ENCODE measurements at regions not wholly inside any gene's neighbourhood (a gene's known extent, or its start where the extent isn't known, plus 50 kb on each side); places are given as distances from the start of the nearest gene placed in this dataset.

- no peak for DNase-seq
- Histone ChIP-seq H3K27ac (replicated peaks) (no peak overlapping the region), H3K36me3 (no peaks in the 10 kb centered on the region), H3K4me3 (no peak overlapping the region), H3K9me3 (replicated peaks) (no peaks in the 10 kb centered on the region), H3K27me3 (ENCODE audit: low read depth) (peaks cover 46% of the 10 kb centered on the region), H3K4me1 (no peaks in the 10 kb centered on the region)
- intact Hi-C loops (cut with micrococcal nuclease) = no loop called here
- TF ChIP-seq CTCF (IDR thresholded peaks at IDR 0.05; ENCODE audit: borderline replicate concordance) = no peak
Measured at GRCh38 chr12:13348464-13348863, 151.9 kb downstream of the EMP1 start.

- no peak for DNase-seq
- H3K4me1 ChIP-seq = no peaks in the 10 kb centered on the region
- no peaks in the 10 kb centered on the region for H3K9me3 ChIP-seq (replicated peaks)
- intact Hi-C loops (cut with micrococcal nuclease) = no loop called here
- H3K27me3 ChIP-seq (ENCODE audit: low read depth) = peaks cover 43% of the 10 kb centered on the region
- no peak overlapping the region for H3K4me3 ChIP-seq
- no peak overlapping the region for H3K27ac ChIP-seq (replicated peaks)
- TF ChIP-seq CTCF (IDR thresholded peaks at IDR 0.05; ENCODE audit: borderline replicate concordance) = no peak
- no peaks in the 10 kb centered on the region for H3K36me3 ChIP-seq
Measured at GRCh38 chr12:13347241-13348043, 150.9 kb downstream of the EMP1 start.

GRCh38 chr12:13345722-13346121 lies 149.2 kb downstream of the EMP1 start:
- H3K9me3 ChIP-seq (replicated peaks) = no peaks in the 10 kb centered on the region
- H3K36me3 ChIP-seq = no peaks in the 10 kb centered on the region
- no peak overlapping the region for H3K27ac ChIP-seq (replicated peaks)
- no peaks in the 10 kb centered on the region for H3K4me1 ChIP-seq
- intact Hi-C loops (cut with micrococcal nuclease) = no loop called here
- peaks cover 44% of the 10 kb centered on the region for H3K27me3 ChIP-seq (ENCODE audit: low read depth)
- no peak for TF ChIP-seq CTCF (IDR thresholded peaks at IDR 0.05; ENCODE audit: borderline replicate concordance)
- DNase-seq = no peak
- H3K4me3 ChIP-seq = no peak overlapping the region

- Histone ChIP-seq H3K36me3 (no peaks in the 10 kb centered on the region), H3K27me3 (ENCODE audit: low read depth) (peaks cover 41% of the 10 kb centered on the region), H3K9me3 (replicated peaks) (no peaks in the 10 kb centered on the region), H3K4me3 (no peak overlapping the region), H3K4me1 (no peaks in the 10 kb centered on the region), H3K27ac (replicated peaks) (no peak overlapping the region)
- intact Hi-C loops (cut with micrococcal nuclease) = no loop called here
- DNase-seq = no peak
- TF ChIP-seq CTCF (IDR thresholded peaks at IDR 0.05; ENCODE audit: borderline replicate concordance) = no peak
Measured at GRCh38 chr12:13343375-13343774, 146.8 kb downstream of the EMP1 start.

GRCh38 chr12:13342971-13343370 lies 146.4 kb downstream of the EMP1 start:
- Histone ChIP-seq H3K27me3 (ENCODE audit: low read depth) (peaks cover 37% of the 10 kb centered on the region), H3K9me3 (replicated peaks) (no peaks in the 10 kb centered on the region), H3K4me3 (no peak overlapping the region), H3K27ac (replicated peaks) (no peak overlapping the region), H3K36me3 (no peaks in the 10 kb centered on the region), H3K4me1 (no peaks in the 10 kb centered on the region)
- intact Hi-C loops (cut with micrococcal nuclease) = no loop called here
- TF ChIP-seq CTCF (IDR thresholded peaks at IDR 0.05; ENCODE audit: borderline replicate concordance) = no peak
- no peak for DNase-seq
